OCI-LY1 (cell line): ENCODE measurements at regions not wholly inside any gene's neighbourhood (a gene's known extent, or its start where the extent isn't known, plus 50 kb on each side); places are given as distances from the start of the nearest gene placed in this dataset.

Experiments used
- H2AFZ ChIP-seq: fragments of 200-600 bp; sonication (generic), shearing (Covaris generic); 2 replicates; pipeline ENCODE4 v1.6.0; 2014; ENCODE audit warnings: antibody characterized with exemption, mild to moderate bottlenecking, low read length
- H3F3A ChIP-seq: fragments of 200-600 bp; sonication (generic), shearing (Covaris generic); 2 replicates; pipeline ENCODE4 v1.6.0; 2014; ENCODE audit warnings: mild to moderate bottlenecking, antibody characterized with exemption, low read length, moderate library complexity; ENCODE audit not compliant: insufficient read depth
- H3K27ac ChIP-seq: fragments of 200-600 bp; sonication (generic); 2 replicates; pipeline ENCODE4 v1.5.1; 2014; ENCODE audit warnings: low read length, mixed run types, mild to moderate bottlenecking, low read depth; ENCODE audit not compliant: poor library complexity, severe bottlenecking
- H3K27me3 ChIP-seq: fragments of 200-600 bp; sonication (generic); 2 replicates; pipeline ENCODE4 v1.6.0; 2014; ENCODE audit warnings: antibody characterized with exemption, mild to moderate bottlenecking, low read length, moderate library complexity; ENCODE audit not compliant: insufficient read depth
- H3K36me3 ChIP-seq: fragments of 200-600 bp; sonication (generic); 2 replicates; pipeline ENCODE4 v1.6.1; 2014; ENCODE audit warnings: mild to moderate bottlenecking, antibody characterized with exemption, low read length, moderate library complexity, mixed read lengths; ENCODE audit not compliant: insufficient read depth
- H3K4me1 ChIP-seq: fragments of 200-600 bp; sonication (generic); 2 replicates; pipeline ENCODE4 v1.5.1; 2014; ENCODE audit warnings: mild to moderate bottlenecking, low read length, moderate library complexity; ENCODE audit not compliant: insufficient read depth, severe bottlenecking
- H3K4me2 ChIP-seq: fragments of 200-600 bp; sonication (generic), shearing (Covaris generic); 2 replicates; pipeline ENCODE4 v1.6.1; 2014; ENCODE audit warnings: low read length
- H3K4me3 ChIP-seq: fragments of 200-600 bp; sonication (generic); 2 replicates; pipeline ENCODE4 v1.5.1; 2014; ENCODE audit warnings: low read length, low read depth, mild to moderate bottlenecking, mixed read lengths; ENCODE audit not compliant: poor library complexity, severe bottlenecking
- H3K79me2 ChIP-seq: fragments of 200-600 bp; shearing (Covaris generic); 2 replicates; pipeline ENCODE4 v1.6.1; 2016; ENCODE audit warnings: mixed run types, low read length, mixed read lengths; ENCODE audit not compliant: insufficient read depth
- H3K9ac ChIP-seq: fragments of 200-600 bp; sonication (generic), shearing (Covaris generic); 2 replicates; pipeline ENCODE4 v1.6.1; 2014; ENCODE audit warnings: mild to moderate bottlenecking, low read length, mixed read lengths
- H3K9me2 ChIP-seq: fragments of 200-600 bp; sonication (generic), shearing (Covaris generic); 2 replicates; pipeline ENCODE4 v1.6.1; 2014; ENCODE audit warnings: low read depth, mild to moderate bottlenecking, low read length, mixed read lengths
- H3K9me3 ChIP-seq: fragments of 200-600 bp; shearing (Covaris generic); 2 replicates; pipeline ENCODE4 v1.6.1; 2014; ENCODE audit warnings: low read length, mixed read lengths
- H4K20me1 ChIP-seq: fragments of 200-600 bp; sonication (generic), shearing (Covaris generic); 2 replicates; pipeline ENCODE4 v1.6.0; 2016; ENCODE audit warnings: mild to moderate bottlenecking, low read length; ENCODE audit not compliant: insufficient read depth
- CTCF ChIP-seq: fragments of 200-600 bp; sonication (generic), shearing (Covaris generic); IDR thresholded peaks from 2 replicates; pipeline ENCODE4 v1.5.1; 2017; ENCODE audit warnings: mild to moderate bottlenecking, antibody characterized with exemption, low read length, moderate library complexity, mixed read lengths
- EZH2 ChIP-seq: fragments of 200-600 bp; sonication (generic), shearing (Covaris generic); IDR thresholded peaks from 2 replicates; pipeline ENCODE4 v1.8.0; 2017; ENCODE audit warnings: borderline replicate concordance, mixed run types, mild to moderate bottlenecking, antibody characterized with exemption, low read length, moderate library complexity, mixed read lengths

GRCh38 chr12:89975574-89975973 lies 266.9 kb upstream of the ATP2B1 start:
- H3K27me3 ChIP-seq: no peaks in the 10 kb centered on the region
- H3F3A ChIP-seq: no peaks in the 10 kb centered on the region
- H3K27ac ChIP-seq: no peak overlapping the region
- H3K9ac ChIP-seq: no peak overlapping the region
- H3K4me1 ChIP-seq: peaks cover 5% of the 10 kb centered on the region
- H3K9me2 ChIP-seq: no peaks in the 10 kb centered on the region
- TF ChIP-seq EZH2: no peak
- no peak for TF ChIP-seq CTCF
- H4K20me1 ChIP-seq: no peaks in the 10 kb centered on the region
- no peaks in the 10 kb centered on the region for H3K9me3 ChIP-seq
- no peaks in the 10 kb centered on the region for H3K79me2 ChIP-seq
- no peak overlapping the region for H2AFZ ChIP-seq
- no peak overlapping the region for H3K4me2 ChIP-seq
- H3K4me3 ChIP-seq: no peak overlapping the region
- H3K36me3 ChIP-seq: no peaks in the 10 kb centered on the region

- Histone ChIP-seq H3K4me2 (no peak overlapping the region), H3K9ac (no peak overlapping the region), H3K9me2 (no peaks in the 10 kb centered on the region), H3K27me3 (no peaks in the 10 kb centered on the region), H3K4me1 (peaks cover 5% of the 10 kb centered on the region), H4K20me1 (no peaks in the 10 kb centered on the region), H2AFZ (no peak overlapping the region), H3K9me3 (no peaks in the 10 kb centered on the region), H3K79me2 (no peaks in the 10 kb centered on the region), H3K4me3 (no peak overlapping the region), H3K27ac (no peak overlapping the region), H3K36me3 (no peaks in the 10 kb centered on the region), H3F3A (no peaks in the 10 kb centered on the region)
- TF ChIP-seq EZH2: no peak
- no peak for TF ChIP-seq CTCF
These were observed 263.2 kb upstream of the ATP2B1 start for GRCh38 chr12:89971880-89972279.

- Histone ChIP-seq H3K27ac (no peak overlapping the region), H3F3A (no peaks in the 10 kb centered on the region), H3K79me2 (no peaks in the 10 kb centered on the region), H3K9me3 (no peaks in the 10 kb centered on the region), H2AFZ (no peak overlapping the region), H3K9ac (no peak overlapping the region), H4K20me1 (no peaks in the 10 kb centered on the region), H3K27me3 (no peaks in the 10 kb centered on the region), H3K9me2 (no peaks in the 10 kb centered on the region), H3K36me3 (no peaks in the 10 kb centered on the region), H3K4me2 (no peak overlapping the region), H3K4me1 (peaks cover 5% of the 10 kb centered on the region), H3K4me3 (no peak overlapping the region)
- TF ChIP-seq CTCF: no peak
- no peak for TF ChIP-seq EZH2
These were observed 262.1 kb upstream of the ATP2B1 start for GRCh38 chr12:89970722-89971121.
